ENCODE measurements at regions not wholly inside any gene's neighbourhood (a gene's known extent, or its start where the extent isn't known, plus 50 kb on each side); places are given as distances from the start of the nearest gene placed in this dataset.

DNA sequence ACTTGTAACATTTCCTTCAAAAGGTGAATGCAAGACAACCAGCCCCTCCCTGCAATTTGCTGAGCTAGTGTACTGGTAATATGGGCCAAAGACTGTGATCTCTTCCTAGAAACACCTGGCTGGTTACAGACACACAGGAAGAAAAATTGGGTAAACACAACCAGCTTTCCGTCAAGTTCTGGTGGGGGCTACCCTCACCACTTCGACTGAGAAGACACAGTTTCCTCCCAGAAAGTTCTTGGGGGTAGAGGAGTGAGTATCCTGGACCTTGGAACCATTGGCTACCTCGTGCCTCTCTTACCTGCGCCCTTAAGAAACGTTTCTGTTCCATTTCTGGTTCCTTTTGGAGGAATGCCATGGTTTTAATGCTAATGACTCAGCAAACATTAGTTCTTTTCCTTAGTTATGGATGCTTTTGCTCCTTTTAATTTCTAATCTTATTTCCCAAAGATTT, 120.9 kb upstream of the DLX2 start:
- Mint-ChIP-seq H3K9me3 (peaks cover 2% of the 10 kb centered on the region), H3K27me3 (ENCODE audit: insufficient read depth, low read depth) (peaks cover 6% of the 10 kb centered on the region), H3K27ac (no peak overlapping the region), H3K36me3 (no peaks in the 10 kb centered on the region), H3K4me3 (no peak overlapping the region), H3K4me1 (peaks cover 1% of the 10 kb centered on the region)
- no peaks in the 10 kb centered on the region for H3F3A ChIP-seq (ENCODE audit: low read depth)
- H3K9ac ChIP-seq = no peak overlapping the region
- H3K36me3 ChIP-seq = no peaks in the 10 kb centered on the region
- no peaks in the 10 kb centered on the region for H3K79me2 ChIP-seq (ENCODE audit: low read depth)
- H3K27me3 ChIP-seq = no peaks in the 10 kb centered on the region
- H3K4me3 ChIP-seq = no peak overlapping the region
- DNase-seq (ENCODE audit: low spot score) = no peak
- no peaks in the 10 kb centered on the region for H3K4me1 ChIP-seq
- no peaks in the 10 kb centered on the region for H3K9me3 ChIP-seq (ENCODE audit: low read depth)
- H3K4me2 ChIP-seq = no peak overlapping the region
- no peaks in the 10 kb centered on the region for H4K20me1 ChIP-seq (ENCODE audit: low read depth)
- H2AFZ ChIP-seq (replicated peaks) = no peak overlapping the region
- no peak overlapping the region for H3K27ac ChIP-seq
- TF ChIP-seq, protein P1, sequence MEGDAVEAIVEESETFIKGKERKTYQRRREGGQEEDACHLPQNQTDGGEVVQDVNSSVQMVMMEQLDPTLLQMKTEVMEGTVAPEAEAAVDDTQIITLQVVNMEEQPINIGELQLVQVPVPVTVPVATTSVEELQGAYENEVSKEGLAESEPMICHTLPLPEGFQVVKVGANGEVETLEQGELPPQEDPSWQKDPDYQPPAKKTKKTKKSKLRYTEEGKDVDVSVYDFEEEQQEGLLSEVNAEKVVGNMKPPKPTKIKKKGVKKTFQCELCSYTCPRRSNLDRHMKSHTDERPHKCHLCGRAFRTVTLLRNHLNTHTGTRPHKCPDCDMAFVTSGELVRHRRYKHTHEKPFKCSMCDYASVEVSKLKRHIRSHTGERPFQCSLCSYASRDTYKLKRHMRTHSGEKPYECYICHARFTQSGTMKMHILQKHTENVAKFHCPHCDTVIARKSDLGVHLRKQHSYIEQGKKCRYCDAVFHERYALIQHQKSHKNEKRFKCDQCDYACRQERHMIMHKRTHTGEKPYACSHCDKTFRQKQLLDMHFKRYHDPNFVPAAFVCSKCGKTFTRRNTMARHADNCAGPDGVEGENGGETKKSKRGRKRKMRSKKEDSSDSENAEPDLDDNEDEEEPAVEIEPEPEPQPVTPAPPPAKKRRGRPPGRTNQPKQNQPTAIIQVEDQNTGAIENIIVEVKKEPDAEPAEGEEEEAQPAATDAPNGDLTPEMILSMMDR (IDR thresholded peaks at IDR 0.05) = no peak
- TF ChIP-seq EZH2phosphoT487 (IDR thresholded peaks at IDR 0.05) = no peak
- no peak for TF ChIP-seq EZH2 (IDR thresholded peaks at IDR 0.05)

DNA sequence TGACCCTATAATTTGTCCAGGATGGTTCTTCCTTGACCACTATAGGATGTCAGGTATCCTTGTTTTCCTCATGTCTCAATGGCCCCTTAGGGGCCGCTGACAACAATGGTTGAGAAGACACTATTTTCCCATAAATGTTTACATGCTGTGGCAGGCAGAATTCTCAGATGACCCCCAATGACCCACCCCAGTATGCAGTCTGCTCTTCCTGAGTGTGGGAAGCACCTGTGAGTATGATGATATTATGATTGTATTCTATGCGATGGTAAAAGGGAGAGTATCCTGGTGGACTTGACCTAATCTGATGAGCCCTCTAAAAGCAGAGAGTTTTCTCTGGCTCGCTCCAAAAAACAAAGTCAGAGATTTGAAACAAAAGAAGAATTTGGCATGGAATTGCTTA, 123.1 kb upstream of the DLX2 start:
- Histone ChIP-seq H2AFZ (replicated peaks) (no peak overlapping the region), H3K36me3 (no peaks in the 10 kb centered on the region)

DNA sequence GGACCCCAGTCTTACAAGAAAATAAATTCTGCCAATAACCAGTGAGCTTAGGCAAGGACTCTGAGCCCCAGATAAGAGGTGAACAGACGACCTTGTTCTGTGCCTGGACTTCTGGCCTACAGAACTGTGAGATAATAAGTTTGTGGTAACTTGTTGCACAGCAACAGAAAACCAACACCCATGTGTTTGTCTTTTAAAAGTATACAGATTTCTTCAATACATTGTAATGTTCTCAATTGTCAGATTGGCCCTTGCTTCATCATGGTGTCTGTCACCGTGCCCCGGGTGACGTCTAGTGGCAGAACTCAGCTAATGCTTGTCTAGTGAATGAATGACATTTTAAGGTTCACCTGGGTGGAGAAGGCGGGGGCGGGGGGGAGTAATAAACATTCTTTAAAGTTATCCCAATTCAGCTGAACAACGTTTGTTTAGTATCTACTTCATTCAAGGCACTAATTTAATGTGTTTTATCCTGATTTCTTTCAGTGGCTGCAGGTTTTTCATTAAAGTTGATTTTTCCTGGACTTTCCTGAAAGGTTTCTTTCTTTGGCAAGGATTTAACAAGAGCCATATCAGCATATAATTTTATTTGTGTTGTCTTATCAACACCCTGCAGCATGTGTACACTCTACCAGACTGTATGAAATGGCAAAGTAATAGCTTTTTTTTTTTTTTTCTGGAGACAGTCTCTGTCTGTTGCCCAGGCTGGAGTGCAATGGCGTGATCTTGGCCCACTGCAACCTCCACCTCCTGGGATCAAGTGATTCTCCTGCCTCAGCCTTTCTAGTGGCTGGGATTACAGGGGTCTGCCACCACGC, 123.8 kb upstream of the DLX2 start:
- TF ChIP-seq EZH2phosphoT487 (IDR thresholded peaks at IDR 0.05) (no peak), EZH2 (IDR thresholded peaks at IDR 0.05) (no peak)
- TF ChIP-seq, protein P1 (IDR thresholded peaks at IDR 0.05) = no peak
- Histone ChIP-seq H3K9me3 (ENCODE audit: low read depth) (no peaks in the 10 kb centered on the region), H3K4me2 (no peak overlapping the region), H3K4me1 (no peaks in the 10 kb centered on the region), H3K9ac (no peak overlapping the region), H3K79me2 (ENCODE audit: low read depth) (no peaks in the 10 kb centered on the region), H3K27ac (no peak overlapping the region), H3K4me3 (no peak overlapping the region), H3K36me3 (no peaks in the 10 kb centered on the region), H3K27me3 (no peaks in the 10 kb centered on the region), H2AFZ (replicated peaks) (no peak overlapping the region), H3F3A (ENCODE audit: low read depth) (no peaks in the 10 kb centered on the region), H4K20me1 (ENCODE audit: low read depth) (no peaks in the 10 kb centered on the region)
- no peaks in the 10 kb centered on the region for H3K36me3 Mint-ChIP-seq
- peaks cover 7% of the 10 kb centered on the region for H3K4me1 Mint-ChIP-seq
- peaks cover 2% of the 10 kb centered on the region for H3K9me3 Mint-ChIP-seq
- DNase-seq (ENCODE audit: low spot score) = no peak
- no peak overlapping the region for H3K4me3 Mint-ChIP-seq
- no peak overlapping the region for H3K27ac Mint-ChIP-seq
- peaks cover 6% of the 10 kb centered on the region for H3K27me3 Mint-ChIP-seq (ENCODE audit: insufficient read depth, low read depth)

More for the DNA sequence above, 123.1 kb upstream of the DLX2 start:
- Histone ChIP-seq H3K9me3 (ENCODE audit: low read depth) (no peaks in the 10 kb centered on the region), H3K27me3 (no peaks in the 10 kb centered on the region), H3K4me3 (no peak overlapping the region), H3K4me1 (no peaks in the 10 kb centered on the region), H3F3A (ENCODE audit: low read depth) (no peaks in the 10 kb centered on the region), H3K79me2 (ENCODE audit: low read depth) (no peaks in the 10 kb centered on the region), H3K4me2 (no peak overlapping the region), H3K9ac (no peak overlapping the region), H4K20me1 (ENCODE audit: low read depth) (no peaks in the 10 kb centered on the region), H3K27ac (no peak overlapping the region)
- no peak overlapping the region for H3K4me3 Mint-ChIP-seq
- no peak for DNase-seq (ENCODE audit: low spot score)
- H3K27ac Mint-ChIP-seq = no peak overlapping the region
- H3K9me3 Mint-ChIP-seq = peaks cover 2% of the 10 kb centered on the region
- H3K36me3 Mint-ChIP-seq = no peaks in the 10 kb centered on the region
- peaks cover 6% of the 10 kb centered on the region for H3K27me3 Mint-ChIP-seq (ENCODE audit: insufficient read depth, low read depth)
- TF ChIP-seq, protein P1 (IDR thresholded peaks at IDR 0.05) = no peak
- no peak for TF ChIP-seq EZH2phosphoT487 (IDR thresholded peaks at IDR 0.05)
- no peak for TF ChIP-seq EZH2 (IDR thresholded peaks at IDR 0.05)
- peaks cover 4% of the 10 kb centered on the region for H3K4me1 Mint-ChIP-seq

All from neural progenitor cell (in vitro differentiated cells).